Uterus (tissue), 2 donors: ENCODE measurements at regions not wholly inside any gene's neighbourhood (a gene's known extent, or its start where the extent isn't known, plus 50 kb on each side); places are given as distances from the start of the nearest gene placed in this dataset.

Experiments
- CTCF ChIP-seq, 4 experiments: fragments of 200-600 bp in 2 of 4; fragments of 450-650 bp in 2 of 4; sonication (generic) in 2 of 4; IDR thresholded peaks; one replicate each; pipeline ENCODE4 v1.5.1; 2016 to 2019; ENCODE audit warnings: antibody characterized with exemption in 4 of 4, mild to moderate bottlenecking in 2 of 4, moderate library complexity in 1 of 4
- POLR2A ChIP-seq, 2 donors: fragments of 450-650 bp; IDR thresholded peaks; one replicate each; pipeline ENCODE4 v1.6.1; 2016; ENCODE audit warnings: antibody characterized with exemption in 2 of 2, mild to moderate bottlenecking in 1 of 2, moderate library complexity in 1 of 2

- TF ChIP-seq POLR2A (IDR thresholded peaks at IDR 0.05) = no peak
- TF ChIP-seq CTCF (IDR thresholded peaks at IDR 0.05) = no peak
Measured at GRCh38 chr4:31482691-31483090, 762.5 kb downstream of the PCDH7 start.
